Stimulated activated naive B cell treated with anti-CD40 and anti-IgM and Interleukin-4, amounts not matched to agents 10 μg/mL and 1 μg/mL and 100 μg/mL, for 72 hours (primary cell): ENCODE measurements at regions not wholly inside any gene's neighbourhood (a gene's known extent, or its start where the extent isn't known, plus 50 kb on each side); places are given as distances from the start of the nearest gene placed in this dataset.

Experiments used
- ATAC-seq, 2 donors: fragments of 150-1000 bp; cut with Tn5 transposase; replicated peaks; 2 replicates each; pipeline ENCODE4 v1.10.0; 2021; ENCODE audit warnings: moderate library complexity in 1 of 2
- DNase-seq: peaks from one replicate; pipeline ENCODE4 v3.0.0; 2021
- H3K27ac Mint-ChIP-seq: one replicate; pipeline ENCODE4 v1.8.0; 2022; ENCODE audit warnings: mild to moderate bottlenecking, mixed read lengths
- H3K27me3 Mint-ChIP-seq, 2 donors: one replicate each; pipeline ENCODE4 v1.8.0; 2022; ENCODE audit warnings: mixed read lengths in 2 of 2
- H3K36me3 Mint-ChIP-seq, 2 donors: one replicate each; pipeline ENCODE4 v1.8.0; 2022; ENCODE audit warnings: mixed read lengths in 2 of 2, mild to moderate bottlenecking in 1 of 2
- H3K4me1 Mint-ChIP-seq, 2 donors: one replicate each; pipeline ENCODE4 v1.8.0; 2022; ENCODE audit warnings: mixed read lengths in 2 of 2, mild to moderate bottlenecking in 1 of 2
- H3K4me3 Mint-ChIP-seq, 2 donors: one replicate each; pipeline ENCODE4 v1.8.0; 2022; ENCODE audit warnings: mild to moderate bottlenecking in 2 of 2, mixed read lengths in 2 of 2, moderate library complexity in 1 of 2
- H3K9me3 Mint-ChIP-seq, 2 donors: one replicate each; pipeline ENCODE4 v1.8.0; 2022; ENCODE audit warnings: mixed read lengths in 2 of 2, mild to moderate bottlenecking in 1 of 2

DNA sequence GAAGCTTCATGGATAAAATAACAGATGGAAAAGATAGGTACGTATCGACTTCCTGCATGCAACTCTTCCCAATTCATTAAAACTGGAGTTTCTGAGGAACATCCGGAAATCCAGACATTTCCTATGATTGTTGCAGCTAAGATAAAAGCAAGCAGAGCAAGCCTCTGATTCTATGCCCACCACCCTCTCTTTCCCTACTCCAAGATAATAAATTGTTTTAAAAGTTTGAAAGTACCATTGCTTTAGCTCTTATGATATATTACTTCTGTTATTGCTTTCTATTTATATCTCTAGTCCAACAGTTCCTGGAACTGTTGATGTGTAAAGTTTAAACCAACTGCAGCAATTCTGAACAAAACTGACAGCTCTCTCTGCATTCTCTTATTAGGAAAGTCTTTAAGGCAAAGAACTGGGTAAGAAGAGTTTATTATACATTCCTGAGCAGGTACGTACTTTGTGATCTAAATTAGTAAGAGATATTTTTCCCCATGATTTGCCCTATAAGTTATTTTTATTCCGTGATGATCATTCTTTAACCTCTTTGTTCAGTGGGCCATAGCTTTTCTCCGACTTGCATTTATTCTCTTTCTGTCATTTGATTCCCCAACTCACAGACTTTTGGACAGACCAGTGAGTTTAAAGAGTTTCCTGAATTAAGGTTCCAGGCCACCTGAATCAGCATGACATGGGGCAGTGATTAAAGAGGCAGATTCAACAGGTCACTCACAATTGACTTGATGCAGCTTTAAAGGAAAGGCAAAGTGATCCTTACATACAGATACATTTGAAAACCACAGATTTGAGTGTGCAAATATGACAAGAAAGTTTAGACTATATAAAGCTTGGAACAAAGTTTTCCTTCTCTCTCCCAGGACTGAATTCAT, 94.2 kb upstream of the THRB start:
- Mint-ChIP-seq H3K4me1 (peaks cover 7 to 15% of the 10 kb centered on the region in 2 donors), H3K4me3 (no peak overlapping the region), H3K27me3 (peaks cover 15 to 17% of the 10 kb centered on the region in 2 donors), H3K9me3 (no peaks in the 10 kb centered on the region), H3K36me3 (no peaks in the 10 kb centered on the region), H3K27ac (no peak overlapping the region)
- ATAC-seq (no peak), DNase-seq (no peak)

GRCh38 chr3:24589513-24589851, 94.8 kb upstream of the THRB start:
- Mint-ChIP-seq H3K9me3 (no peaks in the 10 kb centered on the region), H3K27ac (no peak overlapping the region), H3K4me1 (peaks cover 7 to 15% of the 10 kb centered on the region in 2 donors), H3K4me3 (no peak overlapping the region), H3K27me3 (peaks cover 15 to 17% of the 10 kb centered on the region in 2 donors), H3K36me3 (no peaks in the 10 kb centered on the region)
- no peak for ATAC-seq
- DNase-seq = no peak

DNA sequence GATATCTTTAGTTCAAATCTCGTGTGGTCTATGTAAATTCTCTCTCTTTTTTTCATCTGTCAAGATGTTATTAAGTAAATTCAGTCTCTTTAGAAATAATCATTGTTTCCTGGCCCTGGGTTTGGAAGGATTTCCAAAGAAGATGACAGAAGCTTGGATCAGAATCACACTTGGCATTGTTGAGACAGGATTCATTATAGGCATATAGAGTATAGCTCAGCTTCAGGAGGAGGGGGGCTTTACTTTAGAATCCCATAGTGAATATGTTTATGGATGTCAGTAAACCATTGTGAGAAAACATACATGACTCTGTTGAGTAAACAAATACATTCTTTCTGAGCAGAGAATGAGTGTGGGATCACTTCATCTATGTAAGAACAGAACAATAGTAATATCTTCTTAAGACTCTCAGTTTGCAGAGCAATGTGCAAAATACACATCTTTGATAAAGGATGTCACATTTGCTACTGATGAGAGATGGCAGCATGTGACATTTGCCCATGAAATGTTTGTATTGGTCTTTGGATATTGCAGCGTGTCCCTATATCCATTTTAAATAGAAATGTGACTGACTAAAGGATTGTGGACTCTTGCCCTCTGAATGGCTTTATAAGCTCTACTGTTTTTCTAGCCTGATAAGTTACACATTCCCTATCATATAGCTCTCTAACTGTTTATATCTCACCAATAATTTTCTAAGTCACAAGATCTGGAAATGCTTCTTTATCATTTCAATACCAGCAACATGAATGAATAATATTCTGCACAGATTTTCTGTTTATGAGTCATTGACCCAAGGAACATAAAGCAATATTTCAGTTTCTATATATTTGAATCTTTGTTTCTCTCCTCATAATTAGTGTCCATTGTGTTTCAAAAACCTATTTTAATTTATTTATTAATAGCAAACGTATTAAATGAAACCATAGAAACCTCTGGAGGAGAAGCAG, 95.6 kb upstream of the THRB start:
- no peak for DNase-seq
- no peaks in the 10 kb centered on the region for H3K36me3 Mint-ChIP-seq
- no peaks in the 10 kb centered on the region for H3K9me3 Mint-ChIP-seq
- ATAC-seq = no peak
- H3K27ac Mint-ChIP-seq = no peak overlapping the region
- H3K4me1 Mint-ChIP-seq = peaks cover 7 to 15% of the 10 kb centered on the region in 2 donors
- H3K27me3 Mint-ChIP-seq = peaks cover 15 to 17% of the 10 kb centered on the region in 2 donors
- H3K4me3 Mint-ChIP-seq = no peak overlapping the region

DNA sequence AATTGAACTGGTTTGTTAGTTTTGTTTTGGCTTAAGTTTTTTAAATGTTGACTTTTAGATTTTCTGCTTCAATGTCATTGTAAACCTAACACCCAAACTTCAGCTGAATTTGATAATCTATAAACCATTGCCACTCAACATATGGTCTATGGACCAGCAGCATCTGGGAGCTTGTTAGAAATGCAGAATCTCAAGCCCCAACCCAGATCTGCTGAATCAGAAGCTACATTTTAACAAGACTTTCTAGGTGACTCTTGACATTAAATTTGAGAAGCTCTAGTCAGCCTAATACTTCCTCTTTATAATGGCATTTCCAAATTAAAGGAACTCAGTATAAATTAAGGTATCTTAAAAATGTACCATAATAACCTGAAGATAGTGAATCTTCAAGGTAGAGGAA, 96.5 kb upstream of the THRB start:
- no peaks in the 10 kb centered on the region for H3K9me3 Mint-ChIP-seq
- peaks cover 7 to 15% of the 10 kb centered on the region in 2 donors for H3K4me1 Mint-ChIP-seq
- DNase-seq (no peak), ATAC-seq (no peak)
- H3K27ac Mint-ChIP-seq = no peak overlapping the region
- no peaks in the 10 kb centered on the region for H3K36me3 Mint-ChIP-seq
- H3K4me3 Mint-ChIP-seq = no peak overlapping the region
- H3K27me3 Mint-ChIP-seq = peaks cover 11 to 17% of the 10 kb centered on the region in 2 donors

DNA sequence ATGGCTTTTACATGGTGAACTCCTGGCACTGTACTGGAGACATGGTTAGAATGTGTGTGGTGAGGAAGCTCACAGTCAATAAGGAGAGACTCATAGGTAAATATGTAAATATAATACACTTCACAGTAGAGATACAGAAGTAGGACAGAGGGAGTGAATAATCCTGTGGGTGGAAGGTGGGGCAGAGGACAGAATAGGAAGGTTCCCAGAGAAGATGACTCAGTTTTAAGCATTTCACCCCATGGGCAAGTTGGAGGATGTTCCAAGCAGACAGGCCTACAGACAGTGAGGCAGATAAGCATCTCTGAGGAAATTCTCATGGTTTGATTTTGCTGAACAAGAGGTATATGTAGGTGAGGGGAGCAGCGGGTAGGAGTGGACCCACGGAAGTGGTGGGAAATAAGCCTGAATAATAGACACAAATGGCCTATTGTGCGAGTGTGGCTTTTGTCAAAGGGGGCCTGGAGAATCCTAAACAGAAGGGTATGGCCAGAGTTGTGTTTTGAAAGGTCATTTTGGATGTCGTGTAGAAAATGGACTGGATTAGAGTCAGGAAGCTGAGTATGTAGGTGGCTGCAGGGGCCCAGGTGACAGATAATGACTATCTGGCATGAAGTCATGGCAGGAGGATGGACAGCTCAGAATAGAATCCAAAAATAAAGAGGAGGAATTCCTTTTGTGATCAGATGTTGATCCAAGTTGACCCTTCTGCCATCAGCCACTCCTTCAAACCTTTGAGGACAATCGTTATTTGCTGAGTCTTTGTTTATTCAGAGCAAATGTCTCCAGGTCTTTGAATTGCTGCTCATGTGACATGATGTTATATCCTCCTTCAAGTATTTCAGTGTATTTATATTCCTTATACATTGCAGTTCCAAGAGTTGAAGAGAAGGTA, 97.3 kb upstream of the THRB start:
- H3K4me1 Mint-ChIP-seq = peaks cover 7 to 15% of the 10 kb centered on the region in 2 donors
- H3K27ac Mint-ChIP-seq = no peak overlapping the region
- no peak for DNase-seq
- peaks cover 11 to 12% of the 10 kb centered on the region in 2 donors for H3K27me3 Mint-ChIP-seq
- no peaks in the 10 kb centered on the region for H3K36me3 Mint-ChIP-seq
- H3K4me3 Mint-ChIP-seq = no peak overlapping the region
- ATAC-seq = no peak
- H3K9me3 Mint-ChIP-seq = no peaks in the 10 kb centered on the region

DNA sequence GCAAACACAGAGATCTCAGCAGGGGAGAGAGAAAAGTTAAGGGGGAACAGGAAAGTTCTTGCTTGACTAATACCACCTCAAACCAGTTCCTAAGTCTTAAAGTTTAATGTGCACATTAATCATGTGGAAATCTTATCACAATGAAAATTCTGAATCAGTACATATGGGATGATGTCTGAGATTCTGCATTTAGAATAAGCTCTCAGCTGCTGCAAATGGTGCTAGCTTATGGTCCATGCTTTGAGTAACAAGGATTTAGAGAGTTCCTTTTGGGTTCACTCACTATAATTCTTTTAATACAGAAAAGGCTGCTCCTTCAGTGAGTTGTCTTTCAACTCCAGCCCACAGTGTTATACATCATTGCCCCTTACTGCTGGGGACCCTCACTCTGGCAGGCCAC, 99.5 kb upstream of the THRB start:
- Mint-ChIP-seq H3K27ac (no peak overlapping the region), H3K9me3 (no peaks in the 10 kb centered on the region), H3K27me3 (peaks cover 4 to 5% of the 10 kb centered on the region in 2 donors), H3K36me3 (no peaks in the 10 kb centered on the region), H3K4me3 (no peak overlapping the region), H3K4me1 (peaks cover 2 to 3% of the 10 kb centered on the region in 2 donors)
- DNase-seq = no peak
- no peak for ATAC-seq

DNA sequence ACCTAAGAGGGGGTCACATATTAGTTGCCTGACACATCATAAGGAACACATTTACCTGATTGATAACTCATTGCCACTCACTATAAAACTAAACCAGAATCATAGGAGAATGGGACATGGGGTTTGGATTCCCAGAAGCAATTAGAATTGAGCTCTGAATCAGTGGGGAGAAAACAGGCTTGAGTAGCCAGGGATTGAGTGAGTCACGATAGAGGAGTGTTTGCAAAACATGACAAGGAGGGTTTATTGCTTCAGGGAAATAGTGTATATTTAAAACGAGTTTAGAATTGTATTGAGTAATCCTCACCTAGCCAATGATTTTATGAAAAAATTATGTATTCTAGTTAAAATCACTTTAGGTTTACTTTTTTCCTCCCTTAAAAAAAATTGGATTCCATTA, 101.1 kb upstream of the THRB start:
- Mint-ChIP-seq H3K4me1 (no peaks in the 10 kb centered on the region), H3K9me3 (no peaks in the 10 kb centered on the region), H3K27me3 (no peaks in the 10 kb centered on the region), H3K36me3 (no peaks in the 10 kb centered on the region), H3K27ac (no peak overlapping the region), H3K4me3 (no peak overlapping the region)
- ATAC-seq (no peak), DNase-seq (no peak)

DNA sequence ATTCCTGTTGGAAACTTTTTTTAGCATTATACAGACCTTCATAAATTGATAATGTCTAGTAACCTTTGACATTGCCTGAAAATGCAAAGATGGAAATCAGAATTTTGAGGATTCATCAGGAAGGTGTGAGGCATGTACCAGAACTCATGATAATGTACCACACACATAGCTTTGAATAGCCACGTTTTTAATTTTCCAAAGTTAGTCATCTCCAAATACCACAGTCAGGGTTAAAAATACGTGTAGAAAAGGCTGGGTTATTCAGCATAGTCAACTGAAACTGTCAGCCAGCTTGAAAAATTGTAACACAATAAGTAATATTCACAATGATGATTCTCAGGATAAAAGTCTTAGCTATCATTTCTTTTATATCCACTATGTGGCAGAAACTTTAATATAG, 102.0 kb upstream of the THRB start:
- DNase-seq (no peak), ATAC-seq (no peak)
- Mint-ChIP-seq H3K27ac (no peak overlapping the region), H3K27me3 (no peaks in the 10 kb centered on the region), H3K4me3 (no peak overlapping the region), H3K4me1 (no peaks in the 10 kb centered on the region), H3K9me3 (no peaks in the 10 kb centered on the region), H3K36me3 (no peaks in the 10 kb centered on the region)

- Mint-ChIP-seq H3K9me3 (no peaks in the 10 kb centered on the region), H3K27ac (no peak overlapping the region), H3K4me3 (no peak overlapping the region), H3K36me3 (no peaks in the 10 kb centered on the region), H3K4me1 (no peaks in the 10 kb centered on the region), H3K27me3 (peaks cover 0 to 3% of the 10 kb centered on the region in 2 donors)
- no peak for ATAC-seq
- DNase-seq = no peak
Observed at GRCh38 chr3:24598695-24599470, 104.2 kb upstream of the THRB start.

GRCh38 chr3:24601066-24601939, 106.7 kb upstream of the THRB start:
- DNase-seq (no peak), ATAC-seq (no peak)
- H3K9me3 Mint-ChIP-seq = peaks cover 2 to 3% of the 10 kb centered on the region in 2 donors
- H3K4me3 Mint-ChIP-seq = no peak overlapping the region
- H3K27me3 Mint-ChIP-seq = peaks cover 0 to 3% of the 10 kb centered on the region in 2 donors
- peaks cover 0 to 2% of the 10 kb centered on the region in 2 donors for H3K36me3 Mint-ChIP-seq
- H3K4me1 Mint-ChIP-seq = no peaks in the 10 kb centered on the region
- H3K27ac Mint-ChIP-seq = no peak overlapping the region

GRCh38 chr3:24604215-24604614, 109.6 kb upstream of the THRB start:
- Mint-ChIP-seq H3K36me3 (peaks cover 0 to 2% of the 10 kb centered on the region in 2 donors), H3K9me3 (peaks cover 2 to 3% of the 10 kb centered on the region in 2 donors), H3K27ac (no peak overlapping the region), H3K4me1 (no peaks in the 10 kb centered on the region), H3K4me3 (no peak overlapping the region), H3K27me3 (peaks cover 0 to 3% of the 10 kb centered on the region in 2 donors)
- DNase-seq (no peak), ATAC-seq (no peak)

DNA sequence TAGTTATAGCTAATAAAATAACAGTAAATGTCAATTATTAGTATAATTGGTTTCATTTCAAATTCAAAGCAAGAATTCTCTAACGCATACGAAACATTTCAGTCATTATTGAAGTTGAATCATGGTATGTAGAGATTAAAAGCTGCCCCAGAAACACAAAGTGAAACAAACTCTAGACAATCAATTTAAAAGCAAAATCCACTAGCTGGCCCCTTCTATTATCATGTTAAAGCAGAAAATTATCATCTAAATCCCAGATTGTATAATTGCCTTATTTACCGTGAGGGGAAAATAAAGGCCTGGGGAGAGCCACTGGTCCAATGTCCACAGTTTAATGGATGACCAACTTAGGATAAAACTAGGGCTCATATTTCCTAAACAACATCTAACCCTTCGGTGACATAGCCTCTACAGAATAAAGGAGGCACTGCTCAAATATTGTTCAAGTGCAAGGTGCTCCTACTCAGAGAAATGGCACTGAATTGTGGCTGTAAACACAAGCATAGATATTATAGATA, 110.9 kb upstream of the THRB start:
- DNase-seq (no peak), ATAC-seq (no peak)
- H3K4me3 Mint-ChIP-seq = no peak overlapping the region
- H3K27me3 Mint-ChIP-seq = peaks cover 0 to 3% of the 10 kb centered on the region in 2 donors
- peaks cover 0 to 2% of the 10 kb centered on the region in 2 donors for H3K36me3 Mint-ChIP-seq
- H3K27ac Mint-ChIP-seq = no peak overlapping the region
- H3K4me1 Mint-ChIP-seq = no peaks in the 10 kb centered on the region
- peaks cover 2 to 3% of the 10 kb centered on the region in 2 donors for H3K9me3 Mint-ChIP-seq
